ENCODE measurements at regions not wholly inside any gene's neighbourhood (a gene's known extent, or its start where the extent isn't known, plus 50 kb on each side); places are given as distances from the start of the nearest gene placed in this dataset.

- no peak for DNase-seq
These were observed 132.3 kb downstream of the TINAG start for GRCh38 chr6:54440549-54440948.

- DNase-seq: no peak
These were observed 132.8 kb downstream of the TINAG start for GRCh38 chr6:54441020-54441419.

- DNase-seq: no peak
These were observed 133.5 kb downstream of the TINAG start for GRCh38 chr6:54441687-54442248.

- no peak for DNase-seq
These were observed 137.0 kb downstream of the TINAG start for GRCh38 chr6:54445207-54445606.

- no peak for DNase-seq
These were observed 140.4 kb downstream of the TINAG start for GRCh38 chr6:54448617-54449016.

- no peak for DNase-seq
These were observed 143.3 kb downstream of the TINAG start for GRCh38 chr6:54451516-54451915.

- no peak for DNase-seq
These were observed 155.2 kb downstream of the TINAG start for GRCh38 chr6:54463354-54464024.

GRCh38 chr6:54465649-54466300 lies 157.5 kb downstream of the TINAG start:
- DNase-seq: no peak

GRCh38 chr6:54467384-54467783 lies 159.1 kb downstream of the TINAG start:
- no peak for DNase-seq

GRCh38 chr6:54473328-54473727 lies 165.1 kb downstream of the TINAG start:
- DNase-seq: no peak

GRCh38 chr6:54474898-54475297 lies 166.7 kb downstream of the TINAG start:
- DNase-seq: no peak

GRCh38 chr6:54481091-54481490 lies 172.8 kb downstream of the TINAG start:
- no peak for DNase-seq

GRCh38 chr6:54491431-54491830 lies 183.2 kb downstream of the TINAG start:
- DNase-seq: no peak

GRCh38 chr6:54493138-54493537 lies 184.9 kb downstream of the TINAG start:
- DNase-seq: no peak

- DNase-seq: no peak
These were observed 194.9 kb downstream of the TINAG start for GRCh38 chr6:54503144-54503543.

- no peak for DNase-seq
These were observed 206.8 kb downstream of the TINAG start for GRCh38 chr6:54515013-54515412.

- DNase-seq: no peak
These were observed 207.5 kb downstream of the TINAG start for GRCh38 chr6:54515713-54516112.

- no peak for DNase-seq
These were observed 208.1 kb downstream of the TINAG start for GRCh38 chr6:54516321-54516720.

GRCh38 chr6:54519161-54519560 lies 210.9 kb downstream of the TINAG start:
- no peak for DNase-seq

- no peak for DNase-seq
These were observed 217.5 kb downstream of the TINAG start for GRCh38 chr6:54525731-54526130.

- no peak for DNase-seq
These were observed 225.3 kb downstream of the TINAG start for GRCh38 chr6:54533567-54533966.

GRCh38 chr6:54535568-54535967 lies 227.3 kb downstream of the TINAG start:
- DNase-seq: no peak

- DNase-seq: no peak
These were observed 233.3 kb downstream of the TINAG start for GRCh38 chr6:54541541-54541940.

GRCh38 chr6:54559136-54559535 lies 250.9 kb downstream of the TINAG start:
- DNase-seq: no peak

All from T-helper 1 cell (primary cell).